Esophagus squamous epithelium (tissue), 5 donors: ENCODE measurements at regions not wholly inside any gene's neighbourhood (a gene's known extent, or its start where the extent isn't known, plus 50 kb on each side); places are given as distances from the start of the nearest gene placed in this dataset.

Source experiments
- DNase-seq: peaks from one replicate; lab custom pipeline; 2025; lab: John Stamatoyannopoulos, UW
- H3K27ac ChIP-seq, 4 donors: fragments of 200-600 bp; sonication (generic); one replicate each; pipeline ENCODE4 v1.5.1; 2016 to 2019; ENCODE audit warnings: mild to moderate bottlenecking in 1 of 4
- H3K27me3 ChIP-seq, 4 donors: fragments of 200-600 bp; sonication (generic); 1 replicate in 3 of 4; 2 replicates in 1 of 4; pipeline versions ENCODE4 v1.5.1 to v1.6.0; 2017 to 2021; ENCODE audit warnings: antibody characterized with exemption in 1 of 4
- H3K36me3 ChIP-seq, 3 donors: fragments of 200-600 bp; sonication (generic); one replicate each; pipeline ENCODE4 v1.5.1; 2016 to 2019
- H3K4me1 ChIP-seq, 3 donors: fragments of 200-600 bp; sonication (generic); one replicate each; pipeline ENCODE4 v1.5.1; 2017 to 2019
- H3K4me3 ChIP-seq, 4 donors: fragments of 200-600 bp; sonication (generic); 1 replicate in 3 of 4; 2 replicates in 1 of 4; pipeline ENCODE4 v1.5.1; 2016 to 2019; ENCODE audit warnings: mild to moderate bottlenecking in 2 of 4, moderate library complexity in 1 of 4
- H3K9me3 ChIP-seq, 3 donors: fragments of 200-600 bp; sonication (generic); one replicate each; pipeline ENCODE4 v1.5.1; 2016 to 2019
- POLR2A ChIP-seq, 4 donors: fragments of 450-650 bp; IDR thresholded peaks; one replicate each; pipeline ENCODE4 v1.6.1; 2017; ENCODE audit warnings: antibody characterized with exemption in 4 of 4, mild to moderate bottlenecking in 4 of 4, moderate library complexity in 3 of 4
- WGBS, 2 donors: methylation state at CpG; one replicate each; pipeline ENCODE4 v1.1.5; 2018; 5-methylcytosine and 5-hydroxymethylcytosine counted together
- intact Hi-C: fragments of 100-400 bp; cut with DNase I; formaldehyde crosslinking; loops from one replicate; pipeline ENCODE4 v1.15.0; 2022
- TF ChIP-seq, protein P1 (sequence below), 6 experiments: fragments of 450-650 bp in 4 of 6; fragments of 200-600 bp in 2 of 6; sonication (generic) in 2 of 6; IDR thresholded peaks; one replicate each; pipeline ENCODE4 v1.5.1; 2016 to 2019; ENCODE audit warnings: antibody characterized with exemption in 6 of 6, mild to moderate bottlenecking in 4 of 6, moderate library complexity in 4 of 6
- donor health status: DM: yes; HTN: yes; CAD: no.

GRCh38 chr3:150254309-150254708, 153.8 kb upstream of the TSC22D2 start:
- 56 to 64% methylated on average over 4 of the region's 4 CpGs for WGBS, 2 donors
- no peaks in the 10 kb centered on the region for H3K36me3 ChIP-seq
- TF ChIP-seq, protein P1, sequence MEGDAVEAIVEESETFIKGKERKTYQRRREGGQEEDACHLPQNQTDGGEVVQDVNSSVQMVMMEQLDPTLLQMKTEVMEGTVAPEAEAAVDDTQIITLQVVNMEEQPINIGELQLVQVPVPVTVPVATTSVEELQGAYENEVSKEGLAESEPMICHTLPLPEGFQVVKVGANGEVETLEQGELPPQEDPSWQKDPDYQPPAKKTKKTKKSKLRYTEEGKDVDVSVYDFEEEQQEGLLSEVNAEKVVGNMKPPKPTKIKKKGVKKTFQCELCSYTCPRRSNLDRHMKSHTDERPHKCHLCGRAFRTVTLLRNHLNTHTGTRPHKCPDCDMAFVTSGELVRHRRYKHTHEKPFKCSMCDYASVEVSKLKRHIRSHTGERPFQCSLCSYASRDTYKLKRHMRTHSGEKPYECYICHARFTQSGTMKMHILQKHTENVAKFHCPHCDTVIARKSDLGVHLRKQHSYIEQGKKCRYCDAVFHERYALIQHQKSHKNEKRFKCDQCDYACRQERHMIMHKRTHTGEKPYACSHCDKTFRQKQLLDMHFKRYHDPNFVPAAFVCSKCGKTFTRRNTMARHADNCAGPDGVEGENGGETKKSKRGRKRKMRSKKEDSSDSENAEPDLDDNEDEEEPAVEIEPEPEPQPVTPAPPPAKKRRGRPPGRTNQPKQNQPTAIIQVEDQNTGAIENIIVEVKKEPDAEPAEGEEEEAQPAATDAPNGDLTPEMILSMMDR (IDR thresholded peaks at IDR 0.05), result no peak
- no peak for TF ChIP-seq POLR2A (IDR thresholded peaks at IDR 0.05)
- intact Hi-C loops, result no loop called here
- H3K4me3 ChIP-seq, result no peak overlapping the region
- H3K9me3 ChIP-seq, result no peaks in the 10 kb centered on the region
- H3K27me3 ChIP-seq, result no peaks in the 10 kb centered on the region
- DNase-seq, result no peak
- H3K4me1 ChIP-seq, result peaks cover 17 to 55% (median 38%) of the 10 kb centered on the region in 3 donors
- H3K27ac ChIP-seq, result peak overlapping the region; percentile 70 to 84 (median 80)

- no peaks in the 10 kb centered on the region for H3K9me3 ChIP-seq
- DNase-seq, result no peak
- H3K27me3 ChIP-seq, result no peaks in the 10 kb centered on the region
- peak overlapping the region in 2 of 4 donors; percentile 33 to 81 for H3K27ac ChIP-seq
- H3K4me3 ChIP-seq, result no peak overlapping the region
- TF ChIP-seq, protein P1 (IDR thresholded peaks at IDR 0.05), result no peak
- TF ChIP-seq POLR2A (IDR thresholded peaks at IDR 0.05), result no peak
- 25 to 29% methylated on average over 3 of the region's 3 CpGs for WGBS, 2 donors
- intact Hi-C loops, result no loop called here
- H3K4me1 ChIP-seq, result peaks cover 17 to 55% (median 38%) of the 10 kb centered on the region in 3 donors
- H3K36me3 ChIP-seq, result no peaks in the 10 kb centered on the region
Observed at GRCh38 chr3:150253622-150254021, 154.5 kb upstream of the TSC22D2 start.

DNA sequence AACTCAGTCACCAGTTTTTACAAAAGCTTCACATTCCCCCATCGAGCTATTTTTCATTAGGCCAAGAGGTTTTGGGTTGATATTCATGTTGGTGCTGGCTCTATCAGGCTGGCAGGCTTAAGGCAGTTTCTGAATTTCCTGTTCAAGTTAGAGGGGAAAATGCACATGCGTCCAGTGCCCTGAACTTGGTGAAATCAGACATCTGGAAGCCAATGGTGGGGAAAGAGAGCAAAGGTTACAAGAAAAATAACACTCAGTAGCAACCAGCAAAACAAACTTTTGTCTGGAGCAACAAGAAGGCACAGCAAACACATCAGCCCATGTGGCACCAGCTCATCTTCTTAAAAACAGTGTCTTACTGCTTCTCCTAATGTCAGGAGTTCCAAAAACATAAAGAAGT, 155.6 kb upstream of the TSC22D2 start:
- Histone ChIP-seq H3K27me3 (no peaks in the 10 kb centered on the region), H3K36me3 (no peaks in the 10 kb centered on the region), H3K4me3 (no peak overlapping the region), H3K4me1 (peaks cover 17 to 55% (median 38%) of the 10 kb centered on the region in 3 donors), H3K9me3 (no peaks in the 10 kb centered on the region), H3K27ac (peak overlapping the region in 3 of 4 donors; percentile 58 to 69 (median 63))
- intact Hi-C loops, result no loop called here
- no peak for DNase-seq
- TF ChIP-seq, protein P1 (IDR thresholded peaks at IDR 0.05), result no peak
- TF ChIP-seq POLR2A (IDR thresholded peaks at IDR 0.05), result no peak
- WGBS, 2 donors, result 11 to 33% methylated on average over 2 of the region's 2 CpGs

GRCh38 chr3:150251187-150252062, 156.7 kb upstream of the TSC22D2 start:
- Histone ChIP-seq H3K4me3 (no peak overlapping the region), H3K9me3 (no peaks in the 10 kb centered on the region), H3K27ac (peak overlapping the region in 3 of 4 donors; percentile 58 to 66 (median 63)), H3K36me3 (no peaks in the 10 kb centered on the region), H3K27me3 (no peaks in the 10 kb centered on the region), H3K4me1 (peaks cover 17 to 55% (median 38%) of the 10 kb centered on the region in 3 donors)
- intact Hi-C loops, result no loop called here
- WGBS, 2 donors, result 43 to 59% methylated on average over 3 to 5 of the region's 5 CpGs
- no peak for DNase-seq
- no peak for TF ChIP-seq POLR2A (IDR thresholded peaks at IDR 0.05)
- TF ChIP-seq, protein P1 (IDR thresholded peaks at IDR 0.05), result no peak

- 73 to 81% methylated on average over 4 to 6 of the region's 7 CpGs for WGBS, 2 donors
- DNase-seq, result no peak
- Histone ChIP-seq H3K4me1 (peaks cover 17 to 44% (median 30%) of the 10 kb centered on the region in 3 donors), H3K36me3 (no peaks in the 10 kb centered on the region), H3K4me3 (no peak overlapping the region), H3K27ac (no peak overlapping the region), H3K9me3 (no peaks in the 10 kb centered on the region), H3K27me3 (no peaks in the 10 kb centered on the region)
- no peak for TF ChIP-seq POLR2A (IDR thresholded peaks at IDR 0.05)
- TF ChIP-seq, protein P1 (IDR thresholded peaks at IDR 0.05), result no peak
- intact Hi-C loops, result no loop called here
Observed at GRCh38 chr3:150249779-150250470, 158.2 kb upstream of the TSC22D2 start.
